K562 (cell line): ENCODE measurements at regions not wholly inside any gene's neighbourhood (a gene's known extent, or its start where the extent isn't known, plus 50 kb on each side); places are given as distances from the start of the nearest gene placed in this dataset.

Experiments
- ATAC-seq: fragments of 200-7000 bp; cut with Tn5 transposase; 3 replicates; pipeline ENCODE4 v1.9.1; 2020; ENCODE audit warnings: moderate library complexity
- BruUV-seq: library from RNA; stranded (reverse); fragments of 400-500 nt; replicated peaks from 2 replicates; lab custom pipeline; 2021; lab: Mats Ljungman, UMichigan
- CTCF ChIA-PET: fragments of 300-600 bp; formaldehyde crosslinking; extraction: SDS; loops from one replicate; lab custom pipeline; 2021; ENCODE audit warnings: low intra/inter-chr PET ratio; lab: Yijun Ruan, JAX
- POLR2A ChIA-PET: fragments of 300-600, 350-650 bp; sonication (Branson Sonifier 250); formaldehyde crosslinking; extraction: SDS; loops from one replicate; lab custom pipeline; 2021; ENCODE audit warnings: antibody characterized with exemption, inconsistent platforms; lab: Yijun Ruan, JAX
- DNase-seq, 4 experiments: peaks; one replicate each; pipeline versions ENCODE4 v3.0.0 to v3.0.0-alpha.2; 2011 to 2018; ENCODE audit warnings: low spot score in 3 of 4, mixed read lengths in 3 of 4; ENCODE audit errors: extremely low read depth in 1 of 4
- FAIRE-seq: peaks from 2 replicates; lab custom pipeline; 2011; peaks lifted over from hg19 to GRCh38; lab: Jason Lieb, UNC
- H2AFZ ChIP-seq: 2 replicates; pipeline ENCODE4 v1.6.0; 2011; ENCODE audit warnings: low read depth, low read length, control low read depth, inconsistent platforms
- H3K27ac ChIP-seq: fragments of 200-600 bp; 3 replicates; pipeline ENCODE4 v1.8.0; 2011; ENCODE audit warnings: low read depth, mild to moderate bottlenecking, control low read depth, inconsistent platforms, low read length, moderate library complexity, mixed read lengths; ENCODE audit errors: extremely low read depth
- H3K27me3 ChIP-seq, 2 experiments: fragments of 300-600 bp in 1 of 2; 2 replicates in 1 of 2; 3 replicates in 1 of 2; pipeline versions ENCODE4 v1.6.0 to v1.8.0; 2011; ENCODE audit warnings: inconsistent platforms in 2 of 2, low read length in 2 of 2, mild to moderate bottlenecking in 1 of 2, mixed read lengths in 1 of 2, moderate library complexity in 1 of 2; ENCODE audit not compliant: control insufficient read depth in 2 of 2, insufficient read depth in 2 of 2
- H3K36me3 ChIP-seq: fragments of 300-600 bp; 3 replicates; pipeline ENCODE4 v1.8.0; 2011; ENCODE audit warnings: mild to moderate bottlenecking, low read length, inconsistent platforms; ENCODE audit not compliant: control insufficient read depth, insufficient read depth
- H3K4me1 ChIP-seq, 2 experiments: fragments of 200-600 bp in 1 of 2; replicated peaks in 1 of 2; 2 replicates in 1 of 2; 3 replicates in 1 of 2; pipeline versions ENCODE4 v1.5.1 to v1.8.0; 2011; ENCODE audit warnings: inconsistent platforms in 2 of 2, low read length in 2 of 2, mild to moderate bottlenecking in 1 of 2, mixed read lengths in 1 of 2, moderate library complexity in 1 of 2; ENCODE audit not compliant: control insufficient read depth in 2 of 2, insufficient read depth in 2 of 2
- H3K4me2 ChIP-seq: 2 replicates; pipeline ENCODE4 v1.6.1; 2011; ENCODE audit warnings: low read length, control low read depth, inconsistent platforms, mixed read lengths; ENCODE audit not compliant: insufficient read depth
- H3K4me3 ChIP-seq: fragments of 200-600 bp; sonication (generic), shearing (Covaris generic); 2 replicates; pipeline ENCODE4 v1.5.1; 2016; ENCODE audit warnings: control low read depth, inconsistent platforms
- H3K79me2 ChIP-seq: fragments of 200-600 bp; 3 replicates; pipeline ENCODE4 v1.8.0; 2011; ENCODE audit warnings: low read length, inconsistent platforms; ENCODE audit not compliant: control insufficient read depth, insufficient read depth
- H3K9ac ChIP-seq, 2 experiments: 2 replicates each; pipeline versions ENCODE4 v1.6.0 to v1.6.1; 2011; ENCODE audit warnings: low read depth in 2 of 2, low read length in 2 of 2, control low read depth in 1 of 2, inconsistent platforms in 1 of 2, mild to moderate bottlenecking in 1 of 2, mixed read lengths in 1 of 2; ENCODE audit not compliant: insufficient read depth in 1 of 2
- H3K9me1 ChIP-seq: one replicate; pipeline ENCODE4 v1.6.0; 2011; ENCODE audit warnings: inconsistent platforms, mild to moderate bottlenecking, low read length, moderate library complexity; ENCODE audit not compliant: control insufficient read depth, insufficient read depth
- H3K9me3 ChIP-seq: replicated peaks from 2 replicates; pipeline ENCODE4 v1.5.1; 2011; ENCODE audit warnings: low read depth, low read length, inconsistent platforms; ENCODE audit not compliant: control insufficient read depth, insufficient read depth
- H4K20me1 ChIP-seq: replicated peaks from 2 replicates; pipeline ENCODE4 v1.6.1; 2011; ENCODE audit warnings: low read length, inconsistent platforms, mixed read lengths; ENCODE audit not compliant: control insufficient read depth, insufficient read depth
- CHD2 ChIP-seq: IDR thresholded peaks from 2 replicates; pipeline ENCODE4 v1.6.1; 2011; ENCODE audit warnings: low read depth, low read length
- HDAC8 ChIP-seq: fragments of 450-650 bp; IDR thresholded peaks from 2 replicates; pipeline ENCODE4 v1.6.1; 2016; ENCODE audit warnings: mild to moderate bottlenecking, missing genetic modification characterization, moderate library complexity, missing compliant biosample characterization
- HMG20B ChIP-seq: fragments of 250-450 bp; sonication (Bioruptor Pico); IDR thresholded peaks from 2 replicates; pipeline ENCODE4 v1.5.0; 2021; ENCODE audit warnings: mild to moderate bottlenecking
- HNRNPL ChIP-seq: fragments of 200-400 bp; formaldehyde crosslinking; IDR thresholded peaks from 2 replicates; pipeline ENCODE4 v1.6.1; 2017; ENCODE audit warnings: low read depth, mild to moderate bottlenecking, low read length
- MAFF ChIP-seq: IDR thresholded peaks from 2 replicates; pipeline ENCODE4 v1.6.1; 2012; ENCODE audit warnings: low read length, improper control_type of control experiment
- RAD21 ChIP-seq, 2 experiments: fragments of 250-450 bp in 1 of 2; fragments of 450-650 bp in 1 of 2; sonication (Bioruptor Pico) in 1 of 2; formaldehyde crosslinking in 1 of 2; IDR thresholded peaks in 1 of 2; conservative IDR thresholded peaks in 1 of 2; 2 replicates each; pipeline versions ENCODE4 v1.4.0 to v1.8.0; 2020 to 2022; ENCODE audit warnings: mild to moderate bottlenecking in 2 of 2, moderate library complexity in 1 of 2
- RBM15 ChIP-seq: fragments of 200-400 bp; formaldehyde crosslinking; IDR thresholded peaks from 2 replicates; pipeline ENCODE4 v1.6.1; 2018; ENCODE audit warnings: mild to moderate bottlenecking, low read length, moderate library complexity; ENCODE audit not compliant: insufficient read depth
- SMARCB1 ChIP-seq: IDR thresholded peaks from 2 replicates; pipeline ENCODE4 v1.6.1; 2011; ENCODE audit warnings: improper control_type of control experiment, low read depth; ENCODE audit not compliant: insufficient read length
- TCF3 ChIP-seq: sonication (generic); formaldehyde crosslinking; IDR thresholded peaks from 2 replicates; pipeline ENCODE4 v1.4.0; 2020; ENCODE audit warnings: mild to moderate bottlenecking, missing genetic modification reagents
- TCFL5 ChIP-seq: fragments of 250-450 bp; sonication (Bioruptor Pico); conservative IDR thresholded peaks from 2 replicates; pipeline ENCODE4 v1.6.1; 2021; ENCODE audit warnings: mild to moderate bottlenecking, moderate library complexity, matching md5 sums
- TFE3 ChIP-seq: fragments of 450-650 bp; formaldehyde crosslinking; IDR thresholded peaks from 2 replicates; pipeline ENCODE4 v1.4.0; 2020; ENCODE audit warnings: mild to moderate bottlenecking, mixed read lengths
- THRB ChIP-seq: fragments of 450-650 bp; formaldehyde crosslinking; conservative IDR thresholded peaks from 2 replicates; pipeline ENCODE4 v1.4.0; 2022; ENCODE audit warnings: mild to moderate bottlenecking, missing genetic modification characterization
- ZBTB9 ChIP-seq: fragments of 450-650 bp; formaldehyde crosslinking; IDR thresholded peaks from 2 replicates; pipeline ENCODE4 v1.4.0; 2020; ENCODE audit warnings: mild to moderate bottlenecking, moderate library complexity
- ZNF134 ChIP-seq: fragments of 250-450 bp; sonication (Bioruptor Pico); conservative IDR thresholded peaks from 2 replicates; pipeline ENCODE4 v1.4.0; 2020
- WGBS: fragments of 100-300 bp; shearing (Covaris generic); methylation state at CpG from one replicate; pipeline ENCODE4 v1.1.6; 2016; ENCODE audit warnings: low coverage, mixed read lengths; ENCODE audit not compliant: insufficient coverage; ENCODE audit errors: missing lambda C conversion rate; 5-methylcytosine and 5-hydroxymethylcytosine counted together
- in situ Hi-C: fragments of 300-500 bp; cut with MboI; formaldehyde crosslinking; loops from 4 replicates; pipeline ENCODE4 v1.15.0; 2018; ENCODE audit warnings: inconsistent platforms, mixed read lengths
- intact Hi-C: fragments of 100-400 bp; cut with micrococcal nuclease; formaldehyde crosslinking; loops from 2 replicates; pipeline ENCODE4 v1.14.2; 2022

- Histone ChIP-seq H3K27me3 (no peaks in the 10 kb centered on the region), H3K4me2 (no peak overlapping the region), H3K9me3 (no peaks in the 10 kb centered on the region), H3K9ac (no peak overlapping the region), H3K9me1 (no peaks in the 10 kb centered on the region), H3K79me2 (no peaks in the 10 kb centered on the region), H3K36me3 (no peaks in the 10 kb centered on the region), H4K20me1 (no peaks in the 10 kb centered on the region), H3K4me1 (no peaks in the 10 kb centered on the region), H3K4me3 (no peak overlapping the region), H2AFZ (no peak overlapping the region), H3K27ac (no peak overlapping the region)
- no peak for TF ChIP-seq TFE3 (CRISPR knock-in tag)
- TF ChIP-seq RAD21 (CRISPR knock-in tag; conservative IDR thresholded peaks at IDR 0.05 in 1 of 2, IDR thresholded peaks at IDR 0.05 in 1 of 2): no peak
- intact Hi-C loops (no loop called here), in situ Hi-C loops (no loop called here)
- ATAC-seq: no peak
- BruUV-seq: no TSS peak
- 0% methylated on average over 1 of the region's 1 CpG for WGBS
- no peak for DNase-seq
- ChIA-PET POLR2A (no interaction called here), CTCF (no interaction called here)
- no peak for FAIRE-seq
Observed at GRCh38 chr18:67652288-67652687, 135.8 kb upstream of the DSEL start.

- Histone ChIP-seq H3K36me3 (no peaks in the 10 kb centered on the region), H3K27ac (no peak overlapping the region), H3K4me1 (no peaks in the 10 kb centered on the region), H3K4me3 (no peak overlapping the region), H3K9me1 (no peaks in the 10 kb centered on the region), H3K9ac (no peak overlapping the region), H3K27me3 (no peaks in the 10 kb centered on the region), H3K79me2 (no peaks in the 10 kb centered on the region), H3K9me3 (no peaks in the 10 kb centered on the region), H4K20me1 (no peaks in the 10 kb centered on the region), H2AFZ (no peak overlapping the region), H3K4me2 (no peak overlapping the region)
- ATAC-seq (no peak), FAIRE-seq (no peak), DNase-seq (no peak)
- intact Hi-C loops: no loop called here
- in situ Hi-C loops: no loop called here
- no TSS peak for BruUV-seq
- POLR2A ChIA-PET: no interaction called here
- CTCF ChIA-PET: no interaction called here
- WGBS: 0% methylated on average over 3 of the region's 4 CpGs
- TF ChIP-seq CHD2 (no peak), HMG20B (CRISPR knock-in tag) (no peak), TCFL5 (CRISPR knock-in tag) (no peak), HNRNPL (no peak), RBM15 (no peak), HDAC8 (tag) (no peak), MAFF (no peak), THRB (no peak), ZNF134 (CRISPR knock-in tag) (no peak), SMARCB1 (no peak), TCF3 (no peak), ZBTB9 (CRISPR knock-in tag) (no peak)
Observed at GRCh38 chr18:67651438-67651837, 134.9 kb upstream of the DSEL start.
